A673 (cell line): ENCODE measurements at regions not wholly inside any gene's neighbourhood (a gene's known extent, or its start where the extent isn't known, plus 50 kb on each side); places are given as distances from the start of the nearest gene placed in this dataset.

ENCODE experiments used
- BruUV-seq: library from RNA; stranded (reverse); fragments of 400-500 nt; replicated peaks from 2 replicates; lab custom pipeline; 2021; lab: Mats Ljungman, UMichigan
- CTCF ChIA-PET: fragments of 300-600 bp; sonication (Branson Sonifier 250); formaldehyde crosslinking; loops from one replicate; lab custom pipeline; 2022; ENCODE audit warnings: antibody characterized with exemption; lab: Charles Lee
- POLR2A ChIA-PET: fragments of 300-600 bp; sonication (Branson Sonifier 250); formaldehyde crosslinking; loops from one replicate; lab custom pipeline; 2022; ENCODE audit warnings: antibody characterized with exemption; ENCODE audit not compliant: low non-redundant PET; lab: Charles Lee
- DNase-seq: peaks from one replicate; pipeline ENCODE4 v3.0.0-alpha.2; 2015; ENCODE audit warnings: low spot score
- H3K27ac ChIP-seq: fragments of 200-600 bp; sonication (generic); 2 replicates; pipeline ENCODE4 v1.5.1; 2016; ENCODE audit warnings: mixed run types, low read depth, mild to moderate bottlenecking, mixed read lengths, antibody characterized with exemption, low read length; ENCODE audit not compliant: poor library complexity, severe bottlenecking
- H3K27me3 ChIP-seq: fragments of 200-600 bp; sonication (generic); replicated peaks from 2 replicates; pipeline ENCODE4 v1.6.1; 2017; ENCODE audit warnings: mixed run types, low read depth, mild to moderate bottlenecking, mixed read lengths, antibody characterized with exemption, low read length; ENCODE audit not compliant: insufficient read depth, poor library complexity
- H3K36me3 ChIP-seq: fragments of 200-600 bp; sonication (generic); 2 replicates; pipeline ENCODE4 v1.6.1; 2016; ENCODE audit warnings: mixed run types, mild to moderate bottlenecking, mixed read lengths, antibody characterized with exemption, low read length; ENCODE audit not compliant: insufficient read depth, poor library complexity, severe bottlenecking
- H3K4me1 ChIP-seq: fragments of 200-600 bp; sonication (generic); 2 replicates; pipeline ENCODE4 v1.6.1; 2017; ENCODE audit warnings: mixed run types, mild to moderate bottlenecking, mixed read lengths, antibody characterized with exemption, low read length; ENCODE audit not compliant: insufficient read depth, poor library complexity, severe bottlenecking
- H3K4me3 ChIP-seq: fragments of 200-600 bp; sonication (generic); 2 replicates; pipeline ENCODE4 v1.5.1; 2016; ENCODE audit warnings: low read depth, mixed run types, mild to moderate bottlenecking, mixed read lengths, low read length; ENCODE audit not compliant: poor library complexity, severe bottlenecking
- H3K9me3 ChIP-seq: fragments of 200-600 bp; sonication (generic); 2 replicates; pipeline ENCODE4 v1.6.1; 2016; ENCODE audit warnings: mixed run types, low read depth, mild to moderate bottlenecking, mixed read lengths, antibody characterized with exemption, low read length; ENCODE audit not compliant: poor library complexity, severe bottlenecking
- CTCF ChIP-seq: fragments of 300-800, 200-600 bp; sonication (generic); conservative IDR thresholded peaks from 2 replicates; pipeline ENCODE4 v1.5.1; 2017; ENCODE audit warnings: low read depth, mild to moderate bottlenecking, antibody characterized with exemption, low read length, moderate library complexity, mixed read lengths
- EZH2 ChIP-seq: fragments of 200-600 bp; sonication (generic); IDR thresholded peaks from 2 replicates; pipeline ENCODE4 v1.6.1; 2017; ENCODE audit warnings: borderline replicate concordance, low read depth, mild to moderate bottlenecking, mixed read lengths, antibody characterized with exemption, low read length; ENCODE audit not compliant: poor library complexity, severe bottlenecking
- intact Hi-C: fragments of 100-400 bp; cut with micrococcal nuclease; formaldehyde crosslinking; loops from one replicate; pipeline ENCODE4 v1.10.0; 2022; ENCODE audit not compliant: unreplicated experiment

- Histone ChIP-seq H3K4me3 (no peak overlapping the region), H3K9me3 (no peaks in the 10 kb centered on the region), H3K27ac (no peak overlapping the region), H3K27me3 (no peaks in the 10 kb centered on the region), H3K36me3 (no peaks in the 10 kb centered on the region), H3K4me1 (no peaks in the 10 kb centered on the region)
- ChIA-PET CTCF (no interaction called here), POLR2A (no interaction called here)
- intact Hi-C loops = no loop called here
- no TSS peak for BruUV-seq
- DNase-seq = no peak
- TF ChIP-seq EZH2 (no peak), CTCF (no peak)
These were observed 760.2 kb downstream of the STIM2 start for GRCh38 chr4:27620886-27621285.

GRCh38 chr4:27624749-27625148 is 764.1 kb downstream of the STIM2 start:
- no TSS peak for BruUV-seq
- no peak for TF ChIP-seq CTCF
- no peak for TF ChIP-seq EZH2

GRCh38 chr4:27628609-27629008 is 768.0 kb downstream of the STIM2 start:
- Histone ChIP-seq H3K27me3 (no peaks in the 10 kb centered on the region), H3K4me1 (no peaks in the 10 kb centered on the region), H3K9me3 (no peaks in the 10 kb centered on the region), H3K4me3 (no peak overlapping the region), H3K27ac (no peak overlapping the region), H3K36me3 (no peaks in the 10 kb centered on the region)
- intact Hi-C loops = no loop called here
- POLR2A ChIA-PET = no interaction called here
- BruUV-seq = no TSS peak
- CTCF ChIA-PET = no interaction called here
- DNase-seq = no peak
- TF ChIP-seq EZH2 = no peak
- TF ChIP-seq CTCF = no peak

More at GRCh38 chr4:27624749-27625148, 764.1 kb downstream of the STIM2 start:
- no peak for DNase-seq
- H3K4me1 ChIP-seq = no peaks in the 10 kb centered on the region
- ChIA-PET POLR2A (no interaction called here), CTCF (no interaction called here)
- H3K27me3 ChIP-seq = no peaks in the 10 kb centered on the region
- H3K9me3 ChIP-seq = no peaks in the 10 kb centered on the region
- no peak overlapping the region for H3K4me3 ChIP-seq
- intact Hi-C loops = no loop called here
- no peak overlapping the region for H3K27ac ChIP-seq
- no peaks in the 10 kb centered on the region for H3K36me3 ChIP-seq
